ENCODE measurements at regions not wholly inside any gene's neighbourhood (a gene's known extent, or its start where the extent isn't known, plus 50 kb on each side); places are given as distances from the start of the nearest gene placed in this dataset.

GRCh38 chr10:64630534-64630933 is 1109.3 kb downstream of the REEP3 start:
- TF ChIP-seq CTCF (IDR thresholded peaks at IDR 0.05; ENCODE audit: insufficient read depth, low read length, poor library complexity, severe bottlenecking) (no peak), EZH2phosphoT487 (conservative IDR thresholded peaks at IDR 0.05; ENCODE audit: low read length) (no peak)
